GM12872 (cell line): ENCODE measurements at regions not wholly inside any gene's neighbourhood (a gene's known extent, or its start where the extent isn't known, plus 50 kb on each side); places are given as distances from the start of the nearest gene placed in this dataset.

Experiments
- CTCF ChIP-seq: IDR thresholded peaks from 3 replicates; pipeline ENCODE4 v1.5.1; 2011; ENCODE audit warnings: low read depth, mild to moderate bottlenecking, low read length, moderate library complexity; ENCODE audit not compliant: insufficient read depth

GRCh38 chr5:2310946-2311345, 428.2 kb upstream of the IRX4 start:
- no peak for TF ChIP-seq CTCF

GRCh38 chr5:2307631-2308030, 424.9 kb upstream of the IRX4 start:
- TF ChIP-seq CTCF: no peak

GRCh38 chr5:2306711-2307110, 424.0 kb upstream of the IRX4 start:
- no peak for TF ChIP-seq CTCF

GRCh38 chr5:2303431-2304100, 420.8 kb upstream of the IRX4 start:
- no peak for TF ChIP-seq CTCF

- TF ChIP-seq CTCF: no peak
These were observed 419.4 kb upstream of the IRX4 start for GRCh38 chr5:2302169-2302568.

GRCh38 chr5:2300861-2301574, 418.3 kb upstream of the IRX4 start:
- TF ChIP-seq CTCF: no peak

- no peak for TF ChIP-seq CTCF
These were observed 417.7 kb upstream of the IRX4 start for GRCh38 chr5:2300421-2300820.
